IMR-90 (cell line): ENCODE measurements at regions not wholly inside any gene's neighbourhood (a gene's known extent, or its start where the extent isn't known, plus 50 kb on each side); places are given as distances from the start of the nearest gene placed in this dataset.

Source experiments
- ATAC-seq: fragments of 200-7000 bp; cut with Tn5 transposase; 2 replicates; pipeline ENCODE4 v1.9.1; 2020; ENCODE audit warnings: low read depth, mild to moderate bottlenecking, moderate library complexity
- BruUV-seq: library from RNA; stranded (reverse); fragments of 400-500 nt; replicated peaks from 2 replicates; lab custom pipeline; 2021; lab: Mats Ljungman, UMichigan
- CTCF ChIA-PET: fragments of 300-600 bp; formaldehyde crosslinking; extraction: SDS; loops from one replicate; lab custom pipeline; 2021; ENCODE audit warnings: antibody characterized with exemption; lab: Yijun Ruan, JAX
- POLR2A ChIA-PET: fragments of 300-600 bp; sonication (Branson Sonifier 250); formaldehyde crosslinking; loops from one replicate; lab custom pipeline; 2022; ENCODE audit warnings: antibody characterized with exemption; ENCODE audit not compliant: unreplicated experiment; lab: Charles Lee
- DNase-seq: peaks from one replicate; pipeline ENCODE4 v3.0.0; 2013
- H2AFZ ChIP-seq: replicated peaks from 2 replicates; pipeline ENCODE3; 2013; ENCODE audit warnings: low read length, mild to moderate bottlenecking; ENCODE audit not compliant: poor library complexity
- H2AK5ac ChIP-seq: 2 replicates; pipeline ENCODE4 v1.6.1; 2013; ENCODE audit warnings: low read depth, low read length, inconsistent platforms
- H2AK9ac ChIP-seq: replicated peaks from 2 replicates; pipeline ENCODE3; 2013; ENCODE audit warnings: mild to moderate bottlenecking, low read depth, low read length, moderate library complexity; ENCODE audit not compliant: poor library complexity
- H2BK120ac ChIP-seq: 2 replicates; pipeline ENCODE4 v1.6.1; 2013; ENCODE audit warnings: low read depth, low read length, inconsistent platforms
- H2BK15ac ChIP-seq: 3 replicates; pipeline ENCODE4 v1.6.1; 2013; ENCODE audit warnings: low read depth, low read length, inconsistent platforms
- H2BK20ac ChIP-seq: 2 replicates; pipeline ENCODE4 v1.6.1; 2013; ENCODE audit warnings: low read depth, mild to moderate bottlenecking, inconsistent platforms, low read length, moderate library complexity
- H2BK5ac ChIP-seq: 2 replicates; pipeline ENCODE4 v1.6.1; 2013; ENCODE audit warnings: mild to moderate bottlenecking, low read depth, low read length, inconsistent platforms; ENCODE audit not compliant: poor library complexity, severe bottlenecking
- H3K14ac ChIP-seq: replicated peaks from 2 replicates; pipeline ENCODE4 v1.6.1; 2013; ENCODE audit warnings: low read depth, low read length, inconsistent platforms
- H3K18ac ChIP-seq: 2 replicates; pipeline ENCODE4 v1.6.1; 2013; ENCODE audit warnings: low read depth, low read length, control low read depth
- H3K23ac ChIP-seq: 2 replicates; pipeline ENCODE4 v1.6.1; 2013; ENCODE audit warnings: low read depth, low read length, inconsistent platforms
- H3K27ac ChIP-seq: 2 replicates; pipeline ENCODE4 v1.5.1; 2013; ENCODE audit warnings: mild to moderate bottlenecking, control low read depth, low read length; ENCODE audit not compliant: insufficient read depth
- H3K27me3 ChIP-seq: 2 replicates; pipeline ENCODE4 v1.6.1; 2013; ENCODE audit warnings: low read length; ENCODE audit not compliant: control insufficient read depth, insufficient read depth
- H3K36me3 ChIP-seq: 2 replicates; pipeline ENCODE4 v1.6.1; 2013; ENCODE audit warnings: low read length, mixed read lengths; ENCODE audit not compliant: control insufficient read depth, insufficient read depth
- H3K4ac ChIP-seq: 2 replicates; pipeline ENCODE4 v1.6.1; 2013; ENCODE audit warnings: low read depth, low read length, inconsistent platforms
- H3K4me1 ChIP-seq: 2 replicates; pipeline ENCODE4 v1.6.1; 2013; ENCODE audit warnings: low read length, mixed read lengths; ENCODE audit not compliant: control insufficient read depth, insufficient read depth
- H3K4me2 ChIP-seq: 2 replicates; pipeline ENCODE4 v1.6.1; 2013; ENCODE audit warnings: low read depth, mild to moderate bottlenecking, control low read depth, low read length, moderate library complexity
- H3K4me3 ChIP-seq: 2 replicates; pipeline ENCODE4 v1.5.1; 2013; ENCODE audit warnings: low read depth, mild to moderate bottlenecking, control low read depth, low read length, moderate library complexity; ENCODE audit not compliant: insufficient read depth
- H3K56ac ChIP-seq: 2 replicates; pipeline ENCODE4 v1.6.1; 2013; ENCODE audit warnings: low read length, inconsistent platforms; ENCODE audit not compliant: insufficient read depth; ENCODE audit errors: extremely low read depth
- H3K79me1 ChIP-seq, 2 experiments: 2 replicates each; pipeline ENCODE4 v1.6.1; 2013; ENCODE audit warnings: low read length in 2 of 2, inconsistent platforms in 1 of 2, low read depth in 1 of 2
- H3K9ac ChIP-seq: 2 replicates; pipeline ENCODE4 v1.6.1; 2013; ENCODE audit warnings: low read depth, low read length, control low read depth
- H3K9me1 ChIP-seq: 2 replicates; pipeline ENCODE4 v1.6.1; 2013; ENCODE audit warnings: low read length, inconsistent platforms; ENCODE audit not compliant: insufficient read depth
- H3K9me3 ChIP-seq: 2 replicates; pipeline ENCODE4 v1.6.1; 2013; ENCODE audit warnings: low read length; ENCODE audit not compliant: control insufficient read depth, insufficient read depth
- H4K20me1 ChIP-seq: 2 replicates; pipeline ENCODE4 v1.6.1; 2013; ENCODE audit warnings: low read length, inconsistent platforms; ENCODE audit not compliant: insufficient read depth
- H4K5ac ChIP-seq: 2 replicates; pipeline ENCODE4 v1.6.1; 2013; ENCODE audit warnings: mild to moderate bottlenecking, low read depth, low read length, control low read depth
- H4K8ac ChIP-seq, 2 experiments: 2 replicates each; pipeline ENCODE4 v1.6.1; 2013; ENCODE audit warnings: low read depth in 2 of 2, low read length in 2 of 2, control low read depth in 1 of 2, inconsistent platforms in 1 of 2
- H4K91ac ChIP-seq: 2 replicates; pipeline ENCODE4 v1.6.1; 2013; ENCODE audit warnings: low read depth, low read length, inconsistent platforms; ENCODE audit not compliant: insufficient read depth
- BHLHE40 ChIP-seq: fragments of 150-350 bp; IDR thresholded peaks from 2 replicates; pipeline ENCODE4 v1.6.1; 2016; ENCODE audit warnings: mild to moderate bottlenecking, low read depth, low read length
- CEBPB ChIP-seq: IDR thresholded peaks from 2 replicates; pipeline ENCODE4 v1.6.1; 2012; ENCODE audit warnings: low read depth, low read length, improper control_type of control experiment
- CHD1 ChIP-seq: IDR thresholded peaks from 2 replicates; pipeline ENCODE4 v1.6.1; 2012; ENCODE audit warnings: low read depth, low read length, improper control_type of control experiment
- CTCF ChIP-seq: conservative IDR thresholded peaks from 2 replicates; pipeline ENCODE4 v1.5.1; 2012; ENCODE audit warnings: mild to moderate bottlenecking, low read depth, low read length, improper control_type of control experiment
- ELK1 ChIP-seq: fragments of 150-350 bp; IDR thresholded peaks from 2 replicates; pipeline ENCODE4 v1.6.1; 2016; ENCODE audit warnings: low read depth, mild to moderate bottlenecking, low read length, moderate library complexity, borderline replicate concordance
- FOS ChIP-seq: fragments of 150-350 bp; IDR thresholded peaks from 2 replicates; pipeline ENCODE4 v1.6.1; 2016; ENCODE audit warnings: low read depth, low read length
- MAFK ChIP-seq: IDR thresholded peaks from 2 replicates; pipeline ENCODE4 v1.6.1; 2012; ENCODE audit warnings: low read depth, low read length, improper control_type of control experiment
- MAZ ChIP-seq: IDR thresholded peaks from 2 replicates; pipeline ENCODE4 v1.6.1; 2012; ENCODE audit warnings: low read depth, mild to moderate bottlenecking, low read length, improper control_type of control experiment, moderate library complexity, borderline replicate concordance
- MXI1 ChIP-seq: IDR thresholded peaks from 2 replicates; pipeline ENCODE4 v1.6.1; 2012; ENCODE audit warnings: low read depth, mild to moderate bottlenecking, low read length, moderate library complexity, borderline replicate concordance
- NFE2L2 ChIP-seq: fragments of 150-350 bp; IDR thresholded peaks from 2 replicates; pipeline ENCODE4 v1.6.1; 2016; ENCODE audit warnings: low read depth, mild to moderate bottlenecking, low read length
- POLR2A ChIP-seq: IDR thresholded peaks from 2 replicates; pipeline ENCODE4 v1.6.1; 2012; ENCODE audit warnings: mild to moderate bottlenecking, low read depth, low read length
- RAD21 ChIP-seq: IDR thresholded peaks from 2 replicates; pipeline ENCODE4 v1.6.1; 2012; ENCODE audit warnings: low read length, improper control_type of control experiment
- RCOR1 ChIP-seq: IDR thresholded peaks from 2 replicates; pipeline ENCODE4 v1.6.1; 2012; ENCODE audit warnings: mild to moderate bottlenecking, low read length, improper control_type of control experiment; ENCODE audit not compliant: insufficient replicate concordance
- RFX5 ChIP-seq: IDR thresholded peaks from 2 replicates; pipeline ENCODE4 v1.8.0; 2012; ENCODE audit warnings: low read depth, mild to moderate bottlenecking, low read length, moderate library complexity
- USF2 ChIP-seq: fragments of 150-350 bp; IDR thresholded peaks from 2 replicates; pipeline ENCODE4 v1.6.1; 2017; ENCODE audit warnings: mild to moderate bottlenecking, antibody characterized with exemption, low read length, low read depth
- WGBS, 2 experiments: methylation state at CpG; one replicate each; pipeline versions ENCODE4 v1.1.5 to v1.1.7; 2013; ENCODE audit warnings: missing lambda C conversion rate in 2 of 2; ENCODE audit not compliant: insufficient read length in 1 of 2; ENCODE audit errors: extremely low coverage in 2 of 2; 5-methylcytosine and 5-hydroxymethylcytosine counted together
- dilution Hi-C: fragments of 300-500 bp; cut with HindIII; formaldehyde crosslinking; loops from one replicate; pipeline ENCODE4 v1.14.3; 2018; ENCODE audit warnings: low sequenced_read_pairs; ENCODE audit not compliant: unreplicated experiment
- in situ Hi-C: fragments of 300-500 bp; cut with MboI; formaldehyde crosslinking; loops from 3 replicates; pipeline ENCODE4 v1.14.3; 2019; ENCODE audit warnings: low sequenced_read_pairs, inconsistent platforms, mixed read lengths
- intact Hi-C: fragments of 100-400 bp; cut with micrococcal nuclease; formaldehyde crosslinking; loops from 2 replicates; pipeline ENCODE4 v1.10.0; 2022

GRCh38 chr4:27081675-27082586 lies 221.3 kb downstream of the STIM2 start:
- BruUV-seq: no TSS peak
- H3K27ac ChIP-seq: no peak overlapping the region
- no peak overlapping the region for H2AK9ac ChIP-seq
- H2BK5ac ChIP-seq: no peak overlapping the region
- ATAC-seq: no peak
- no peak overlapping the region for H3K23ac ChIP-seq
- no peak overlapping the region for H4K91ac ChIP-seq
- no peaks in the 10 kb centered on the region for H4K20me1 ChIP-seq
- POLR2A ChIA-PET: no interaction called here
- no peaks in the 10 kb centered on the region for H3K9me1 ChIP-seq
- H3K27me3 ChIP-seq: peaks cover 15% of the 10 kb centered on the region
- in situ Hi-C loops (no loop called here), dilution Hi-C loops (no loop called here), intact Hi-C loops (no loop called here)
- no peaks in the 10 kb centered on the region for H3K4me1 ChIP-seq
- no peaks in the 10 kb centered on the region for H3K9me3 ChIP-seq
- no peak for DNase-seq
- no peak overlapping the region for H3K56ac ChIP-seq
- H3K14ac ChIP-seq: no peak overlapping the region
- H3K4me3 ChIP-seq: no peak overlapping the region
- H2AK5ac ChIP-seq: no peak overlapping the region
- no peak overlapping the region for H2BK20ac ChIP-seq
- CTCF ChIA-PET: no interaction called here
- H2AFZ ChIP-seq: no peak overlapping the region
- H4K8ac ChIP-seq: no peak overlapping the region
- H3K9ac ChIP-seq: no peak overlapping the region
- H3K4ac ChIP-seq: no peak overlapping the region
- no peak overlapping the region for H3K4me2 ChIP-seq
- H3K18ac ChIP-seq: no peak overlapping the region
- H2BK15ac ChIP-seq: no peak overlapping the region
- H4K5ac ChIP-seq: no peak overlapping the region
- no peaks in the 10 kb centered on the region for H3K79me1 ChIP-seq
- H3K36me3 ChIP-seq: no peaks in the 10 kb centered on the region
- no peak overlapping the region for H2BK120ac ChIP-seq
- 59% methylated on average over 4 of the region's 6 CpGs; no CpG with 5 or more reads in 1 of the 2 experiments for WGBS, 2 experiments
- no peak for TF ChIP-seq ELK1
- TF ChIP-seq FOS: no peak
- no peak for TF ChIP-seq CTCF
- no peak for TF ChIP-seq MAFK
- TF ChIP-seq MXI1: no peak
- TF ChIP-seq MAZ: no peak
- no peak for TF ChIP-seq USF2
- TF ChIP-seq POLR2A: no peak
- TF ChIP-seq NFE2L2: no peak
- no peak for TF ChIP-seq RCOR1
- no peak for TF ChIP-seq CHD1
- no peak for TF ChIP-seq CEBPB
- no peak for TF ChIP-seq BHLHE40
- no peak for TF ChIP-seq RFX5
- TF ChIP-seq RAD21: no peak
